ENCODE measurements at regions not wholly inside any gene's neighbourhood (a gene's known extent, or its start where the extent isn't known, plus 50 kb on each side); places are given as distances from the start of the nearest gene placed in this dataset.

GRCh38 chr5:174317256-174317894 lies 271.9 kb downstream of the NSG2 start:
- H3K9me3 Mint-ChIP-seq, result no peaks in the 10 kb centered on the region; the same call in 1 of the 2 replicates
- H3K27ac Mint-ChIP-seq, result no peak overlapping the region

DNA sequence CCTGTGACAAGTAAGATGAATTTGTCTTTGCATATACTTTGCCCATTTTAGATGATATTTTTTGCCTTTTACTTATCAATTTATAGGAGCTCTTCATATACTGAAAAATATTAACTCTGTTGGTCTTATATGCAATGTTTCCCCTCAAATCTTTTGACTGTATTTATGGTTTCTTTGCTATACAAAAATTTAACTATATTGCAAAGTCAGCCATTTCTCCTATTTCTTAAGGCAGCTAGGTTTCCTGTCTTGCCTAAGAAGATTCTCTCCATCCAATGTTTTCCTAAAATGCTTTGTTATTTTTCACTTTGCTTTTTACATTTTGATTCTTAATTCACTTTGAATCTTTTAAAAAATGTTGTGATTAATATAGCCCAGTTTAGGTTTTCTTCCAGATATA lies 273.1 kb downstream of the NSG2 start:
- TF ChIP-seq CTCF (IDR thresholded peaks at IDR 0.05), result no peak
- no peak for DNase-seq
- H3K9me3 Mint-ChIP-seq, result no peaks in the 10 kb centered on the region; the same call in 1 of the 2 replicates
- no peaks in the 10 kb centered on the region; the same call in 1 of the 2 replicates for H3K27me3 Mint-ChIP-seq (ENCODE audit: insufficient read depth)
- H3K4me1 Mint-ChIP-seq (ENCODE audit: low read depth), result no peaks in the 10 kb centered on the region
- H3K27ac Mint-ChIP-seq, result no peak overlapping the region
- no peak overlapping the region for H3K4me3 Mint-ChIP-seq
- no peaks in the 10 kb centered on the region for H3K36me3 Mint-ChIP-seq (ENCODE audit: low read depth)

More at GRCh38 chr5:174317256-174317894, 271.9 kb downstream of the NSG2 start:
- peak; percentile 15 for DNase-seq
- H3K4me3 Mint-ChIP-seq, result no peak overlapping the region
- peak; percentile 76 for TF ChIP-seq CTCF (IDR thresholded peaks at IDR 0.05)
- H3K27me3 Mint-ChIP-seq (ENCODE audit: insufficient read depth), result peaks cover 2% of the 10 kb centered on the region
- no peaks in the 10 kb centered on the region for H3K4me1 Mint-ChIP-seq (ENCODE audit: low read depth)
- no peaks in the 10 kb centered on the region for H3K36me3 Mint-ChIP-seq (ENCODE audit: low read depth)

DNA sequence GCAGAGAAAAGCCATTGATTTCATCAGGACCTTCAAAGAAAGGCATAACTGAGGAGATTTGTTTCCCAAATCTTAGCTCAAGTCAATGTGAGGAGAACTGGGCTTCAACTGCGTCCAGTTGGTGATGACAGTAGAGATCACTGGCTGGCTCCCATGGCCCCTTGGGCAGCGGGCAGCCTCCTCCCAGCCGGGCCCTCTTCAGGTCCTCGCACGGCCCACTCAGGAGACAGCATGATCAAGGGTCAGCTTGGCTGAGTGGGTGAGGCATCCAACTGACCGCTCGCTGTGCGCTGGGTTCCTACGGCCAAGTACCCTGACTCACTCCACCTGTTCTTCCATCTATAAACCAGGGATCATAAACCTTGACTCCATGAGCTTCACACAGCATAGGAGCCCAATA lies 274.0 kb downstream of the NSG2 start:
- TF ChIP-seq CTCF (IDR thresholded peaks at IDR 0.05), result no peak
- Mint-ChIP-seq H3K27me3 (ENCODE audit: insufficient read depth) (no peaks in the 10 kb centered on the region; the same call in none of the 2 replicates), H3K9me3 (no peaks in the 10 kb centered on the region; the same call in 1 of the 2 replicates), H3K36me3 (ENCODE audit: low read depth) (no peaks in the 10 kb centered on the region), H3K4me1 (ENCODE audit: low read depth) (no peaks in the 10 kb centered on the region; the same call in 1 of the 2 replicates), H3K4me3 (no peak overlapping the region), H3K27ac (no peak overlapping the region)
- DNase-seq, result no peak

- Mint-ChIP-seq H3K27me3 (ENCODE audit: insufficient read depth) (no peaks in the 10 kb centered on the region; the same call in none of the 2 replicates), H3K4me3 (no peak overlapping the region), H3K27ac (no peak overlapping the region), H3K9me3 (no peaks in the 10 kb centered on the region; the same call in 1 of the 2 replicates), H3K4me1 (ENCODE audit: low read depth) (no peaks in the 10 kb centered on the region; the same call in 1 of the 2 replicates), H3K36me3 (ENCODE audit: low read depth) (no peaks in the 10 kb centered on the region)
- no peak for TF ChIP-seq CTCF (IDR thresholded peaks at IDR 0.05)
- DNase-seq, result no peak
Measured at GRCh38 chr5:174320051-174320450, 274.5 kb downstream of the NSG2 start.

- no peak for DNase-seq
- Mint-ChIP-seq H3K27me3 (ENCODE audit: insufficient read depth) (no peaks in the 10 kb centered on the region; the same call in none of the 2 replicates), H3K4me3 (no peak overlapping the region), H3K27ac (no peak overlapping the region), H3K9me3 (peaks cover 2% of the 10 kb centered on the region; the same call in 1 of the 2 replicates), H3K36me3 (ENCODE audit: low read depth) (peaks cover 2% of the 10 kb centered on the region; the same call in 1 of the 2 replicates), H3K4me1 (ENCODE audit: low read depth) (peaks cover 4% of the 10 kb centered on the region; the same call in 1 of the 2 replicates)
- no peak for TF ChIP-seq CTCF (IDR thresholded peaks at IDR 0.05)
Measured at GRCh38 chr5:174323878-174324281, 278.4 kb downstream of the NSG2 start.
